ENCODE measurements at regions not wholly inside any gene's neighbourhood (a gene's known extent, or its start where the extent isn't known, plus 50 kb on each side); places are given as distances from the start of the nearest gene placed in this dataset.

DNA sequence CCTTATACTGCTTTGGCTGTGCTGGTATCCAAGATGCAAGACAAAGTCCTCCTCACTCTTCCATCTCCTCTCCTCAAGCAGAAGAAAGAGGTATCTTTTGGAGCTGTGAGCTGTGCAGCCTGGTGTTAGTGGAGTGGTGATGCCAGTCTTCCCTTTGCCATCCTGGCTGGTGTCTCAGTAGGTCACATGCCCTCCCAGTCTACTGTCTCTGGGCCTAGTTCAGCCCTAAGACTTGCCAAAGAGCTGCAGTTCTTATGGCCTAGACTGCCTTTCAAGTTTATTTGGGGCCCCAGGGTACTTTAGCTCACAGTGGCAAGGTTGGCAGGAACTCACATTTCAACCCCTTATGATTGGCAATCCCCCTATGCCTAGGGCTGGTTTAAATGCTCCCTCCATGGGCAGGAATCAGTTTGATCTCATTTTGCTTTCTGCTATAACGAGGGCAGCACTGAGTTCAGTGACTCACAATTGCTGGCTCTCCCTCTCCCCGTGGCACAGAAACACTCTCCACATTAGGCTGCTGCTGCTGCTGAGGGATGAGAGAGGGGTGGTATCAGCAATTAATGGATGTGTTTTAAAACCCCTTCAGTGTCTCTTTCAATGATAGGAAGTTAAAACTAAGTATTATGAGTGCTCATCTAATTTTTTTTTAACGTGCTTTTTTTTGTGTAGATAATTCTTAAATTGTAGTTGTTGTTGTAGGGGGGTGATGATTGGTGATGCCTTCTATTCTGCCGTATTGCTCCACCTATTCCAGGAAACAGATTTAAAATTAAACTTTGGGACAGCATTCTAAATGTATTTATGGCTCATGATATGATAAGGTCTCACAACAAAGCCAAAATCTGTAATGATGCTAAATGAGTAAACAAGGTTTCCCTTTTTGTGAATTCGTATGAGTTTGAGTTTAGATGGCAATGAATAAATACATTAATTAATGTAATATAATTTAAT lies 1295.0 kb downstream of the JRKL start:
- H3K27me3 ChIP-seq (replicated peaks in 1 of 2; ENCODE audit: control insufficient read depth in 2 of 2, insufficient read depth in 2 of 2, low read length in 1 of 2) = no peaks in the 10 kb centered on the region
- no peaks in the 10 kb centered on the region for H4K20me1 ChIP-seq (ENCODE audit: control insufficient read depth, insufficient read depth)
- H3K27ac ChIP-seq (ENCODE audit: control insufficient read depth, insufficient read depth) = no peak overlapping the region
- DNase-seq (ENCODE audit: low read depth, low spot score) = no peak
- CTCF ChIA-PET = no interaction called here
- H3K4me2 ChIP-seq (ENCODE audit: control insufficient read depth, insufficient read depth) = no peak overlapping the region
- H3K4me1 ChIP-seq (ENCODE audit: control insufficient read depth, insufficient read depth, low read length) = no peaks in the 10 kb centered on the region
- no peak for FAIRE-seq
- H2AFZ ChIP-seq (ENCODE audit: control insufficient read depth, low read depth, low read length) = no peak overlapping the region
- TF ChIP-seq SUPT20H (IDR thresholded peaks at IDR 0.05; ENCODE audit: borderline replicate concordance, control insufficient read depth, low read depth, low read length) = no peak
- no peak for TF ChIP-seq BMI1 (IDR thresholded peaks at IDR 0.05; ENCODE audit: borderline replicate concordance)
- TF ChIP-seq POLR2AphosphoS5 (IDR thresholded peaks at IDR 0.05; ENCODE audit: low read length) = no peak
- no peak for TF ChIP-seq STAT3 (IDR thresholded peaks at IDR 0.05; ENCODE audit: low read depth, low read length)
- no peak for TF ChIP-seq IKZF2 (IDR thresholded peaks at IDR 0.05)
- H3K9me3 ChIP-seq (replicated peaks; ENCODE audit: control insufficient read depth, insufficient read depth, low read length) = no peaks in the 10 kb centered on the region
- no peaks in the 10 kb centered on the region for H3K36me3 ChIP-seq (ENCODE audit: control insufficient read depth in 2 of 2, insufficient read depth in 2 of 2, low read length in 1 of 2)
- intact Hi-C loops (cut with micrococcal nuclease; ENCODE audit: unreplicated experiment) (loop anchor here (5.0 kb wide), 1 partner anchor 53 kb away; no protein-coding TSS in a partner anchor), in situ Hi-C loops (cut with MboI) (no loop called here)
- no peak for ATAC-seq
- no peaks in the 10 kb centered on the region for H3K79me2 ChIP-seq (ENCODE audit: control insufficient read depth, insufficient read depth, low read length)
- no peak overlapping the region for H3K4me3 ChIP-seq
- SMC1A ChIA-PET (ENCODE audit: uncharacterized antibody, unreplicated experiment) = no interaction called here
- no peak overlapping the region for H3K9ac ChIP-seq (ENCODE audit: control insufficient read depth, insufficient read depth, low read length)
- 3% methylated on average over 5 of the region's 5 CpGs for WGBS (ENCODE audit: insufficient coverage, insufficient replicate concordance, low lambda C conversion rate, missing lambda C conversion rate)
- POLR2A ChIA-PET = no interaction called here
- BruUV-seq (replicated peaks) = no TSS peak
- RAD21 ChIA-PET (ENCODE audit: unreplicated experiment) = no interaction called here

DNA sequence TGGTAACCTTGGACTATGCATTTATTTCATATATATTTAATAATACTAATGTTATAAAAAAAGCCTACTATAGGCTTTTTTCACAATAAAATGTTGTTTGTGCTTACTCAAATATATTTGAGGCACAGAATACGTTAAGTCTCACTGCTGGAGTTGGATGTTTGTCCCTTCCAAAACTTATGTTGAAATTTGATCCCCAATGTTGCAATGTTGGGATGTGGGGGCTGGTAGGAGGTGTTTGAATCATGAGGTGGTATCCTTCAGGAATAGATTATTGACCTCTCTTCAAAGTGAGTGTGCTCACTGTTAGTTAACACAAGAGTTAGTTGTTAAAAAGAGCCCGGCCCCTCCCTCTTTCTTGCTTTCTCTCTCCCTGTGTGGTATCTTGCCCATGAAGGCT lies 1295.9 kb downstream of the JRKL start:
- no peaks in the 10 kb centered on the region for H3K27me3 ChIP-seq (replicated peaks in 1 of 2; ENCODE audit: control insufficient read depth in 2 of 2, insufficient read depth in 2 of 2, low read length in 1 of 2)
- ATAC-seq (no peak), DNase-seq (ENCODE audit: low read depth, low spot score) (no peak), FAIRE-seq (no peak)
- no peaks in the 10 kb centered on the region for H3K79me2 ChIP-seq (ENCODE audit: control insufficient read depth, insufficient read depth, low read length)
- H3K36me3 ChIP-seq (ENCODE audit: control insufficient read depth in 2 of 2, insufficient read depth in 2 of 2, low read length in 1 of 2) = no peaks in the 10 kb centered on the region
- in situ Hi-C loops (cut with MboI) = no loop called here
- WGBS (ENCODE audit: insufficient coverage, insufficient replicate concordance, low lambda C conversion rate, missing lambda C conversion rate) = 0% methylated on average over 2 of the region's 2 CpGs
- ChIA-PET CTCF (no interaction called here), RAD21 (ENCODE audit: unreplicated experiment) (no interaction called here), POLR2A (no interaction called here), SMC1A (ENCODE audit: uncharacterized antibody, unreplicated experiment) (no interaction called here)
- TF ChIP-seq SIN3A (IDR thresholded peaks at IDR 0.05; ENCODE audit: low read depth, low read length) (no peak), BHLHE40 (IDR thresholded peaks at IDR 0.05; ENCODE audit: borderline replicate concordance in 1 of 2, low read depth in 2 of 2, low read length in 1 of 2) (no peak), EED (IDR thresholded peaks at IDR 0.05; ENCODE audit: low read depth) (no peak), LARP7 (IDR thresholded peaks at IDR 0.05) (no peak), HDAC2 (IDR thresholded peaks at IDR 0.05) (no peak), BMI1 (IDR thresholded peaks at IDR 0.05; ENCODE audit: borderline replicate concordance) (no peak), EZH2 (IDR thresholded peaks at IDR 0.05; ENCODE audit: borderline replicate concordance, control insufficient read depth, low read depth, low read length) (no peak), HDGF (IDR thresholded peaks at IDR 0.05) (no peak), ZNF207 (IDR thresholded peaks at IDR 0.05; ENCODE audit: borderline replicate concordance) (no peak), PAX8 (IDR thresholded peaks at IDR 0.05) (no peak), CREM (IDR thresholded peaks at IDR 0.05; ENCODE audit: low read depth) (no peak)
- TF ChIP-seq, protein P1, sequence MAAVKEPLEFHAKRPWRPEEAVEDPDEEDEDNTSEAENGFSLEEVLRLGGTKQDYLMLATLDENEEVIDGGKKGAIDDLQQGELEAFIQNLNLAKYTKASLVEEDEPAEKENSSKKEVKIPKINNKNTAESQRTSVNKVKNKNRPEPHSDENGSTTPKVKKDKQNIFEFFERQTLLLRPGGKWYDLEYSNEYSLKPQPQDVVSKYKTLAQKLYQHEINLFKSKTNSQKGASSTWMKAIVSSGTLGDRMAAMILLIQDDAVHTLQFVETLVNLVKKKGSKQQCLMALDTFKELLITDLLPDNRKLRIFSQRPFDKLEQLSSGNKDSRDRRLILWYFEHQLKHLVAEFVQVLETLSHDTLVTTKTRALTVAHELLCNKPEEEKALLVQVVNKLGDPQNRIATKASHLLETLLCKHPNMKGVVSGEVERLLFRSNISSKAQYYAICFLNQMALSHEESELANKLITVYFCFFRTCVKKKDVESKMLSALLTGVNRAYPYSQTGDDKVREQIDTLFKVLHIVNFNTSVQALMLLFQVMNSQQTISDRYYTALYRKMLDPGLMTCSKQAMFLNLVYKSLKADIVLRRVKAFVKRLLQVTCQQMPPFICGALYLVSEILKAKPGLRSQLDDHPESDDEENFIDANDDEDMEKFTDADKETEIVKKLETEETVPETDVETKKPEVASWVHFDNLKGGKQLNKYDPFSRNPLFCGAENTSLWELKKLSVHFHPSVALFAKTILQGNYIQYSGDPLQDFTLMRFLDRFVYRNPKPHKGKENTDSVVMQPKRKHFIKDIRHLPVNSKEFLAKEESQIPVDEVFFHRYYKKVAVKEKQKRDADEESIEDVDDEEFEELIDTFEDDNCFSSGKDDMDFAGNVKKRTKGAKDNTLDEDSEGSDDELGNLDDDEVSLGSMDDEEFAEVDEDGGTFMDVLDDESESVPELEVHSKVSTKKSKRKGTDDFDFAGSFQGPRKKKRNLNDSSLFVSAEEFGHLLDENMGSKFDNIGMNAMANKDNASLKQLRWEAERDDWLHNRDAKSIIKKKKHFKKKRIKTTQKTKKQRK (IDR thresholded peaks at IDR 0.05; ENCODE audit: low read depth, low read length) = no peak
- no peaks in the 10 kb centered on the region for H3K9me3 ChIP-seq (replicated peaks; ENCODE audit: control insufficient read depth, insufficient read depth, low read length)
- H2AFZ ChIP-seq (ENCODE audit: control insufficient read depth, low read depth, low read length) = no peak overlapping the region
- BruUV-seq (replicated peaks) = no TSS peak
- no peak overlapping the region for H3K9ac ChIP-seq (ENCODE audit: control insufficient read depth, insufficient read depth, low read length)
- H3K27ac ChIP-seq (ENCODE audit: control insufficient read depth, insufficient read depth) = no peak overlapping the region
- no peak overlapping the region for H3K4me3 ChIP-seq
- H3K4me2 ChIP-seq (ENCODE audit: control insufficient read depth, insufficient read depth) = no peak overlapping the region
- H4K20me1 ChIP-seq (ENCODE audit: control insufficient read depth, insufficient read depth) = no peaks in the 10 kb centered on the region
- H3K4me1 ChIP-seq (ENCODE audit: control insufficient read depth, insufficient read depth, low read length) = no peaks in the 10 kb centered on the region
- intact Hi-C loops (cut with micrococcal nuclease; ENCODE audit: unreplicated experiment) = loop anchor here (5.0 kb wide), 1 partner anchor 52 kb away; no protein-coding TSS in a partner anchor

Data from GM12878 (cell line).